ENCODE measurements at regions not wholly inside any gene's neighbourhood (a gene's known extent, or its start where the extent isn't known, plus 50 kb on each side); places are given as distances from the start of the nearest gene placed in this dataset.

DNA sequence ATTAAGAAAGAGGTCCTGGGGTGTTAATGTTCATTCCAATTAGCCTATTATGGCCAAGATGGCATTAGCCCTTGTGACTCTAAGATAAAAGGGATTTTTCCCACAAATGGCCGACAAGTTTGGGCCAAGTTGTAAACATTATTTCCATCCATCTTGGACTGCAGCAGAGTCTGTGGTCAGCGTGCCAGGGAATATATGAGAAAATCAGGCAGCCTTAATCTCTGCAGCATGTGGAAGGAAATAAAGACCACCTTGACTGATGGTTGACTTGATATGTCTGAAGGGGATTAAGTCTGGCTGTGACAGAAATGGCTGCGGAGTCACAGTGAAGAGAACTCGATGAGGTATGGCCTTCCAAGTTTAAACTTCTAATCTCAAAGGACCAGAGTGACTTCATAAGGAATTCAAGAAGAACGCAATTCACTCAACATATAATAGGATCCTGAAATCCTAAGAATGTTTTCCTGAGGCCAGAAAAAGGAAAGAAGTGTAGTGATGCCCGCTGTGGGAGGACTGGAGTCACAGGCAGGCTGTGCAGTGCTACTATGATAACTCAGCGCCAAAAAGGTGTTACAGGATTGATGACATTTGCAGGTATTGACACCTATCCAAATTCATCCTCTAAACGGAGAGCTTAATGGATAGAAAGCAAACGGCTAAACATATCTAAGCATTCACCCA lies 287.1 kb downstream of the SEC61B start:
- TF ChIP-seq, protein P1, sequence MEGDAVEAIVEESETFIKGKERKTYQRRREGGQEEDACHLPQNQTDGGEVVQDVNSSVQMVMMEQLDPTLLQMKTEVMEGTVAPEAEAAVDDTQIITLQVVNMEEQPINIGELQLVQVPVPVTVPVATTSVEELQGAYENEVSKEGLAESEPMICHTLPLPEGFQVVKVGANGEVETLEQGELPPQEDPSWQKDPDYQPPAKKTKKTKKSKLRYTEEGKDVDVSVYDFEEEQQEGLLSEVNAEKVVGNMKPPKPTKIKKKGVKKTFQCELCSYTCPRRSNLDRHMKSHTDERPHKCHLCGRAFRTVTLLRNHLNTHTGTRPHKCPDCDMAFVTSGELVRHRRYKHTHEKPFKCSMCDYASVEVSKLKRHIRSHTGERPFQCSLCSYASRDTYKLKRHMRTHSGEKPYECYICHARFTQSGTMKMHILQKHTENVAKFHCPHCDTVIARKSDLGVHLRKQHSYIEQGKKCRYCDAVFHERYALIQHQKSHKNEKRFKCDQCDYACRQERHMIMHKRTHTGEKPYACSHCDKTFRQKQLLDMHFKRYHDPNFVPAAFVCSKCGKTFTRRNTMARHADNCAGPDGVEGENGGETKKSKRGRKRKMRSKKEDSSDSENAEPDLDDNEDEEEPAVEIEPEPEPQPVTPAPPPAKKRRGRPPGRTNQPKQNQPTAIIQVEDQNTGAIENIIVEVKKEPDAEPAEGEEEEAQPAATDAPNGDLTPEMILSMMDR (conservative IDR thresholded peaks at IDR 0.05): no peak
- Mint-ChIP-seq H3K27ac (ENCODE audit: unreplicated experiment) (no peak overlapping the region), H3K36me3 (ENCODE audit: low read depth) (peaks cover 3% of the 10 kb centered on the region), H3K9me3 (no peaks in the 10 kb centered on the region), H3K4me1 (peaks cover 13% of the 10 kb centered on the region), H3K4me3 (no peak overlapping the region), H3K27me3 (ENCODE audit: low read depth) (no peaks in the 10 kb centered on the region)
- DNase-seq (ENCODE audit: low read depth, low spot score): no peak

DNA sequence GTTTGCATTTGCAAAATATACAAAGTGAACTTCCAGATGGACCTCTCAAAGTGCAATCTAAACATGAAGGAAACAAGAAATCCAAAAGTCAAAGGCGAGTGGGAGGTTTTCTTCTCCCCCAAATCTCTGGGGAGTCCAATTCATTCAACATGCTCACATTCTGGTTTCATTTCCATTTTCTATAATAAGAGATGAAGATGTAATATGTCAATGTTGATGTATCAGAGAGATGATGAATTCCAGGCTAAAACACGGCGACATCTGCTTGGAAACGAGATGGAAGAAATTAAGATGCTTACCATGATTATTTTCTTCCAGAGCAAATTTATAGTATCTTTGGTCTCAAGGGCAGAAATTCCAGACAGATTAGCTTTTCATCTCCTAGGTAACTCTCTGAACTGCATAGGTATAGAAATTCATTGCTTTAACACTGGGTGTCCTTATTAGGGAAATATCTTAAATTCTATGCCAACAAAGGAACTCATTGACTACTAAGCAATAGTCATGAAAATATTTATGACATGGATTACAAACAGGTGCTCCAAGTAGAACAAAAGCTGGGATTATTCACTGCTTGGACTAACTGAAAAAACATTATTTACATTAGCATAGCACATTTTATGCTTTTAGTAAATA lies 287.9 kb downstream of the SEC61B start:
- H3K4me1 Mint-ChIP-seq: peaks cover 13% of the 10 kb centered on the region
- DNase-seq (ENCODE audit: low read depth, low spot score): no peak
- no peak overlapping the region for H3K27ac Mint-ChIP-seq (ENCODE audit: unreplicated experiment)
- no peak overlapping the region for H3K4me3 Mint-ChIP-seq
- TF ChIP-seq, protein P1 (conservative IDR thresholded peaks at IDR 0.05): no peak
- no peaks in the 10 kb centered on the region for H3K27me3 Mint-ChIP-seq (ENCODE audit: low read depth)
- peaks cover 3% of the 10 kb centered on the region for H3K36me3 Mint-ChIP-seq (ENCODE audit: low read depth)
- H3K9me3 Mint-ChIP-seq: no peaks in the 10 kb centered on the region

DNA sequence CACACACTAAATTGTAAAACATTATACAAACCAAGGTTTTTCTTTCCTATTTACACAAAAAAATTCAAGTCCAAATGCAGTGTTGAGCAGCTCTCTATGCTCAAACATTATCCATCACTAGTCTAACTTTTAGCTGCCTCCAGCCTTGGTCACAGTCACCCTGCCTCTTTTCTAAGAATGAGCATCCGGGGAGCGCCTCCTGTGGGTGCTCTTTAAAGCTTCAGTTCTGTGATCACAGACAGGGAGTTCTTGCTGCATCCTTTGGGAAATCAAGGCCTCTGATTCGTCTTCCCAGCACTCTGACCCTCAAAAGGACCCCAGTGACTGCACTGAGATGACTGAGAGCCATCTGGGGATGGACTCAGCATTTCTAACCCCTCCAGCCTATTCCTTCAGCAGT lies 289.6 kb downstream of the SEC61B start:
- Mint-ChIP-seq H3K27ac (ENCODE audit: unreplicated experiment) (no peak overlapping the region), H3K27me3 (ENCODE audit: low read depth) (no peaks in the 10 kb centered on the region), H3K36me3 (ENCODE audit: low read depth) (no peaks in the 10 kb centered on the region), H3K4me3 (no peak overlapping the region), H3K9me3 (no peaks in the 10 kb centered on the region), H3K4me1 (peaks cover 13% of the 10 kb centered on the region)
- TF ChIP-seq, protein P1 (conservative IDR thresholded peaks at IDR 0.05): no peak
- DNase-seq (ENCODE audit: low read depth, low spot score): no peak

DNA sequence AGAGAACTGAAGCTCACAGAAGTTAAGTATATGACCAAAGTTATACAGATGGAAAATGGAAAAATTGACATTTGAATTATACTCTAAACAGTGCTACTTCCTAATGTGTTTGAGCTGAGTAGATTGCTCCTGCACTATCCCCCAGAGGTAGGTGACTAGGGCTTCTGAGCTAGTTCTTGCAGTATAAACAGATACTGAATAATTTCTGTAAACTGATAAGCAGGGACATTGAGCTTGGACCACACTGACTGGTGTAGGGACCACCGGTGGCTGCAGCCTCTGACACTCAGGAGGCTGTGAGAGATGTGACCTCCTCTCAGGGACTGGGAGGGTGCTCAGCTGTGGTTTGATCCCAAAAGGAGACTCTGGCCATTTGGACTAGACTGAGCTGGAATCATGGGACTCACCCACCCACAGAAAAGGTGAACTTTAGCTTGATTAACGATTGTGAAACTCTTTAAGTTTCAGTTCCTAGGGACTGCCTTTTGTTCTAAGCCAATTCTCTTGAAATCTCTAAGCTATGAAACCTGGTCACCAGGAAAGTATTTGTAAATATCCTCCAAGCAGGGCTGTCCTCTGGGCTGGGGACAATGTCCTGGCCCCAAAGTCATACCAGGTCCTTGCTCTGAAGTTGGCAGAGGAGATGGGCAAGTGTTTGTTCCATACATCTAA lies 291.5 kb downstream of the SEC61B start:
- Mint-ChIP-seq H3K4me1 (peaks cover 13% of the 10 kb centered on the region), H3K27me3 (ENCODE audit: low read depth) (no peaks in the 10 kb centered on the region), H3K27ac (ENCODE audit: unreplicated experiment) (no peak overlapping the region), H3K36me3 (ENCODE audit: low read depth) (no peaks in the 10 kb centered on the region), H3K9me3 (no peaks in the 10 kb centered on the region), H3K4me3 (no peak overlapping the region)
- TF ChIP-seq, protein P1 (conservative IDR thresholded peaks at IDR 0.05): no peak
- DNase-seq (ENCODE audit: low read depth, low spot score): no peak

DNA sequence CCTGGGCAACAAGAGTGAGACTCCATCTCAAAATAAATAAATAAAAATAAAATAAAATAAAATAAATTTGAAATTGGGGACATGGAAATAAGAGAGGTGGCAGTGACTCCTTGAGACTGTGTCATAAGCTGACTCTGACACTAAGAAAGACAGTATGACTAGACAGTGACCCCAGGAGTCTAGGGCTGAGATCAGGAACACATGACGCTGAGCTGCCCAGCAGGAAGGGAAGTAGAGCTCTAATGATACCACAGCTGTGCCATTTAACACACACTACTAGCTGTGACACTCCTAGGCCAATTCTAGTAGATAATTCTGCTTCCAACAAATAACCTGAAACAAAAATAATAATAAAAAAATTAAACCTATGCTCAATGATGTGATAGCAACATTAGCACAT lies 293.0 kb downstream of the SEC61B start:
- TF ChIP-seq, protein P1 (conservative IDR thresholded peaks at IDR 0.05): no peak
- H3K27ac Mint-ChIP-seq (ENCODE audit: unreplicated experiment): no peak overlapping the region
- H3K4me3 Mint-ChIP-seq: no peak overlapping the region
- peaks cover 13% of the 10 kb centered on the region for H3K4me1 Mint-ChIP-seq
- H3K27me3 Mint-ChIP-seq (ENCODE audit: low read depth): no peaks in the 10 kb centered on the region
- DNase-seq (ENCODE audit: low read depth, low spot score): no peak
- no peaks in the 10 kb centered on the region for H3K36me3 Mint-ChIP-seq (ENCODE audit: low read depth)
- H3K9me3 Mint-ChIP-seq: no peaks in the 10 kb centered on the region

Measured in neural crest cell (in vitro differentiated cells).